Stimulated activated CD4-positive, alpha-beta T cell treated with anti-CD3 and anti-CD28 coated beads, Interleukin-4, amount 100 ng/mL, for 24 hours (primary cell): ENCODE measurements at regions not wholly inside any gene's neighbourhood (a gene's known extent, or its start where the extent isn't known, plus 50 kb on each side); places are given as distances from the start of the nearest gene placed in this dataset.

Source experiments
- DNase-seq: peaks from one replicate; pipeline ENCODE4 v3.0.0-alpha.2; 2020

GRCh38 chr2:105617631-105618350 is 126.9 kb upstream of the NCK2 start:
- DNase-seq: no peak

GRCh38 chr2:105615305-105615704 is 129.4 kb upstream of the NCK2 start:
- DNase-seq: no peak

- no peak for DNase-seq
Observed at GRCh38 chr2:105611811-105612424, 132.8 kb upstream of the NCK2 start.

GRCh38 chr2:105611333-105611637 is 133.4 kb upstream of the NCK2 start:
- DNase-seq: no peak

- no peak for DNase-seq
Observed at GRCh38 chr2:105610576-105611332, 134.0 kb upstream of the NCK2 start.

- no peak for DNase-seq
Observed at GRCh38 chr2:105609746-105610402, 134.8 kb upstream of the NCK2 start.

DNA sequence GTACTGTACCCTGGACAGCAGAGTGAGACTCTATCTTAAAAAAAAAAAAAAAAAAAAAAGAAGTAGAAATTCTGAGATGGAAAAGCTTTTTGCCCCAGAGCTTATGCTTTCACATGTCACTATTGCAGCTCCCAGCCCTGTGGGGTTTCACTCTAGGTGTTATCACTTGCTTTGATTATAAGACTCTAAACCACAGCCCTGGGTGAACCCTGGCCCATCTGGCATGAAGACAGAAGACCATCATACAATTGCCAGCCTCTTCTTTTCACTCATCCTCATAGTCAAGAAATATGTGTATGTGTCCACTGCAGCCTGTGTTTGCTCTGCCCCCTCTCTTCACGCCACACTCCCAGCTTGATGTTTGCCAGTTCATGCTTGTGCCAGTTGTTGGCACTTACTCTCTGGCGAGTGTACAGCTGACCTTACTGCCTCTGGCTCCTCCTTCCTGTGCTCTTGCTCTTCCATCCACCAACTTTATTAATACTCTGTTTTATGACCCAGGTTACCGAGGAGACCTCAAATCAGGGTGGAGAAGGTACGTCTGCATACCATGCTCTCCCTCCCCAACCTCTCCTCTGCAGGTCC is 136.7 kb upstream of the NCK2 start:
- no peak for DNase-seq

- no peak for DNase-seq
Observed at GRCh38 chr2:105606081-105606480, 138.6 kb upstream of the NCK2 start.

DNA sequence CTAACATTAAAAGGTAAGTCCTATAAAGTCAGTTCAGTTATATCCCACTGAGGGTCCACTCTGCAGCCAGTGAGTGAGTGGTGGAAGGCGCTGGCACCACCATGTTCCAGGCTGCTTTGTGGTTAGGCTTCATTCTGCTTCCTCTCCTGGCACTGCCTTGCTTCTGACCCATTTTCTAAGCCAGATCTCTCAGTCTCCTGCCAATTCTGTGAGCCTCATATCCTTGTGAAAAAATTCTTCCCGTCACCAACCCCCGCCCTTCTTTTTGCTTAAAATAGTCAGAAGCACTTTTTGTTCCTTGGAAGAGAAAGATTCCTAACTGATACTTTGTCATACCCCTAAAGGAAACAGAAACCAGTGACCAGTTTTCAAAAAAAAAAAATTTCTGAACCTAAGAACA is 139.8 kb upstream of the NCK2 start:
- no peak for DNase-seq

GRCh38 chr2:105600949-105601794 is 143.5 kb upstream of the NCK2 start:
- no peak for DNase-seq

DNA sequence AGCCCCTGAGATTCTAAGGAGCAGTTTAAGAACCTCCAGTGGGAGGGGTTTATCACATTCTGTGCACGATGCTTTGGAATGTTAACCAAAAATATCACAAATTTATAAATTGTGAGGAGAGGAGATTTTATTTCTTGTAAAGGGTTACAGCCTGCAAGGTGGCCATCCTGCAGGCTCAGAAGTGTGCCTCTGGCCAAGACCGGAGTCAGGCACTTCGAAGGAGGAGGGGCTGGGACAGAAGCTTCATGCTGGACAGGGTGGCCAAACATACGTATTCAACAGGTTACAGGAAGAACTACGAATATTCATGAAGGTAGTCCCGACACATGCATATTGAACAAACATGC is 144.1 kb upstream of the NCK2 start:
- no peak for DNase-seq

DNA sequence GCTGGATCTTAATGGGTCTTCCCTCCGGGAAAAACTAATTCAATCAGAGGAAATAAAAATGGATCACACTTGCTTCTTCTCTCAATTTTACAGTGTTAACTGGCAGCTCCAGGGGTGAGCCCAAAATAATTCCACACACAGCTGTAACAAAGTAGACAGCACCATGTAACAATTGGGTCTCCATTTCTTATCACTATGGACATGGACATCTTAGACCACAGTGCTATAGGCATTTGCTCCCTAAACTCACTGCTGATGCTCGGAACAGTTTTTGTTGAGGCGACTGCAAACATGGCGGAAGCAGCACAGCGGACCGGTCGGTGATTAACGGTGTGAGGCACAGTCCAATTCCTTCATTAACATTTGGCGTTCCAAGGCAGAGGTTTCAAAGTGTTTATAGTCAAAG is 144.7 kb upstream of the NCK2 start:
- no peak for DNase-seq

- no peak for DNase-seq
Observed at GRCh38 chr2:105598829-105599698, 145.6 kb upstream of the NCK2 start.

DNA sequence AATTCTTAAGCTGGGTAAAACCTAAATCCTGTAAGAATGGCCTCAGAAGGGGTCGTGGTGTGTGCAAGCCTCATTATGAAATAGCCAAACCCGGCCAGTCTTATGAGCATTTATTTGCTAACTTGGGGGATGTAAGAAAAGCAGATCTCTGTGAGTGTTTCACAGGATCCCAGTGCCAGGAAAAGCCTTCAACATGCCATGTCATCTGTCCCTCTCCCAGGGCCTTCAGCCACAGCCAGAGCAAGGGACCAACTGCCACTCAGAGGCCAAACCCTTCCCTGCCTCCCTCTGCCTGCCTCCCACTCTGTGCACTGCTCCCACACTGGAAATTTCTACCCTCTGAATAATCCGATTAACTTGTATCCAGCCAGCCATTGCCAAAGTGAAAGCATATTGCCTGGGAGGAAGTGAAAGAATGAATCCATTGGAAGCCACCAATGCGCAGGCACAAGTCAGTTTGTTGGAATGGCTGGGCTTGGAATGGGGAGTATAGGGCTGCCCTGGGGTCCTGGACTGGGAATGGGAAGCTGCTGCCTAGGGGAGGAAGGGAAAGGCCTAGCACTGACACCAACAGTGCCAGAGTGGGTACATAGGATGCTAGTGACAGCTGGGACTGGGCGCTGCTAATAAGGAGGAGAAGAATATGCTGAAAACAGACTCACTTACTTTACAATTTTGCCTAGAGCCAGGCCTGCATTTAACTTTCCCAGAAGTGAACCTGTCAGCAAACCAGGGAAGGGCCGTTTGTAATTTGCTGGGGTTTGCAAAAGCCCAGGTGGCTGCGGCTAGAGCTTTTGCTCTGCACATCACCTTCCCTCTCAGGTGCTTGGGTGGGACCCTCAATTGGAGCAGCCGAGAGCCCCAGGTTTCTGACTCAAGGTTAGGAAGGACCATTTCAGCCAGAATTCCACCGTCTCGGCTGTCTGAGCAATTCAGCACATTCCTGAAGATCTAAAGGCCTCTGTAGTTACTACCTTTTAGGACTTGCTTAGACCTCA is 146.6 kb upstream of the NCK2 start:
- DNase-seq: no peak

- no peak for DNase-seq
Observed at GRCh38 chr2:105597011-105597805, 147.5 kb upstream of the NCK2 start.

DNA sequence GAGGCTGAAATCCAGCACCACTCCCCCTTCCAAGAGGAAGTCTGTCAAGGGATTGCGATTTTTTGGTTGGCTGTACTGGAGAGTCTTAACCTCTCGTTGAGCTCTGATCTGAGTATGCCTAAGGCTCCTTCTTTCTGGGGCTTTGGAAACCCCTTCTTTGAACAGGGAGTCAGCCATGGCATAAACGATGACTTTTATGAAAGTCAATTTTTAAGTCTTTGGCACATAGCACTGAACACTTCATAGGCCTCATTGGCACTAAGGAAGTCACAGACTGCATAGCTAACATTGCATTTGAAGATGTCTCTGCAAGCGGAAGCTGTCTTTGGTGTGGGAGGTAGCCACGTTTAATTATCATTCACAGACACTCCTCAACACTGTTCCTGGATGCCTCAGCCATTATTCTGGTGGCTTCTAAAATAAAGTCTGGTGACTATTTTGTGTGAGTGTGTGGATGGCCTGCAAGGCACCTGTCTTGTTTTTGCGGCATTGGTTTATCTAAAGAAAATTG is 148.2 kb upstream of the NCK2 start:
- DNase-seq: no peak

DNA sequence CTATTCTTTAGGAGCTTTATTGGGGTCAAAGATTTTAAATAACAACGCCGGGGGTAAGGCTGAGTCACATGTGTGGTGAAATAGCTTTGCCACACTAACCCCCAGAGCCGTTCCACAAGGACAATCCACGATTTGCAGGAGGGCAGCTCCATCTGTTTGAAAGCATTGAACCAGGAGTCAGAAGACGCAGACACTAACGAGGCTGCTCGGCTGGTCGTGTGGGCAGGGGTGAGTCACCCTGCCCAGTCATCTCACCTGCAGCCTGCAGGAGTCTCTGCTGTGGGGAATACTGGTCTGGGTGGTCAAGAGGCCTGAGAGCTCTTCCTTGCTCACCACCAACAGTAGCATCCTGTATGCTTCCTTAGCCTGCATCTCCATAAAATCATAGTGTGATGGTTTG is 149.2 kb upstream of the NCK2 start:
- DNase-seq: peak; percentile 12

GRCh38 chr2:105593221-105593967 is 151.3 kb upstream of the NCK2 start:
- no peak for DNase-seq
